Type B pancreatic cell (in vitro differentiated cells): ENCODE measurements at regions not wholly inside any gene's neighbourhood (a gene's known extent, or its start where the extent isn't known, plus 50 kb on each side); places are given as distances from the start of the nearest gene placed in this dataset.

Experiments
- DNase-seq: peaks from one replicate; pipeline ENCODE4 v3.0.0; 2021; ENCODE audit warnings: mixed read lengths; ENCODE audit not compliant: unreplicated experiment; ENCODE audit errors: extremely low spot score
- H3K27ac Mint-ChIP-seq: 2 replicates; pipeline ENCODE4 v1.8.0; 2021; ENCODE audit warnings: mild to moderate bottlenecking, mixed read lengths
- H3K27me3 Mint-ChIP-seq: 2 replicates; pipeline ENCODE4 v1.8.0; 2021; ENCODE audit warnings: mixed read lengths
- H3K36me3 Mint-ChIP-seq: 2 replicates; pipeline ENCODE4 v1.8.0; 2021; ENCODE audit warnings: mixed read lengths
- H3K4me1 Mint-ChIP-seq: one replicate; pipeline ENCODE4 v1.8.0; 2021; ENCODE audit warnings: mixed read lengths; ENCODE audit not compliant: unreplicated experiment
- H3K4me3 Mint-ChIP-seq: 2 replicates; pipeline ENCODE4 v1.8.0; 2021; ENCODE audit warnings: mild to moderate bottlenecking, mixed read lengths
- H3K9me3 Mint-ChIP-seq: 2 replicates; pipeline ENCODE4 v1.8.0; 2021; ENCODE audit warnings: mixed read lengths
- CTCF ChIP-seq: fragments of 200-600 bp; sonication (generic); conservative IDR thresholded peaks from 2 replicates; pipeline ENCODE4 v1.5.0; 2021; ENCODE audit warnings: antibody characterized with exemption, mild to moderate bottlenecking

GRCh38 chr20:60461993-60462392, 503.8 kb downstream of the CDH26 start:
- no peak for TF ChIP-seq CTCF
- no peaks in the 10 kb centered on the region for H3K36me3 Mint-ChIP-seq
- H3K27ac Mint-ChIP-seq, result no peak overlapping the region
- peaks cover 24% of the 10 kb centered on the region for H3K27me3 Mint-ChIP-seq
- H3K4me3 Mint-ChIP-seq, result no peak overlapping the region
- H3K9me3 Mint-ChIP-seq, result no peaks in the 10 kb centered on the region
- no peaks in the 10 kb centered on the region for H3K4me1 Mint-ChIP-seq
- no peak for DNase-seq

- peaks cover 5% of the 10 kb centered on the region for H3K4me1 Mint-ChIP-seq
- H3K9me3 Mint-ChIP-seq, result no peaks in the 10 kb centered on the region
- H3K36me3 Mint-ChIP-seq, result no peaks in the 10 kb centered on the region
- H3K4me3 Mint-ChIP-seq, result no peak overlapping the region
- H3K27ac Mint-ChIP-seq, result no peak overlapping the region
- TF ChIP-seq CTCF, result no peak
- peaks cover 22% of the 10 kb centered on the region for H3K27me3 Mint-ChIP-seq
- DNase-seq, result no peak
Measured at GRCh38 chr20:60463798-60464197, 505.6 kb downstream of the CDH26 start.

GRCh38 chr20:60465439-60465838, 507.2 kb downstream of the CDH26 start:
- TF ChIP-seq CTCF, result no peak
- no peaks in the 10 kb centered on the region for H3K9me3 Mint-ChIP-seq
- no peak for DNase-seq
- peaks cover 23% of the 10 kb centered on the region for H3K27me3 Mint-ChIP-seq
- peaks cover 5% of the 10 kb centered on the region for H3K4me1 Mint-ChIP-seq
- H3K27ac Mint-ChIP-seq, result no peak overlapping the region
- H3K36me3 Mint-ChIP-seq, result no peaks in the 10 kb centered on the region
- no peak overlapping the region for H3K4me3 Mint-ChIP-seq

- DNase-seq, result no peak
- Mint-ChIP-seq H3K9me3 (no peaks in the 10 kb centered on the region), H3K4me1 (peaks cover 5% of the 10 kb centered on the region), H3K27ac (no peak overlapping the region), H3K27me3 (peaks cover 26% of the 10 kb centered on the region), H3K4me3 (no peak overlapping the region), H3K36me3 (no peaks in the 10 kb centered on the region)
- no peak for TF ChIP-seq CTCF
Measured at GRCh38 chr20:60465993-60466686, 507.9 kb downstream of the CDH26 start.

- H3K36me3 Mint-ChIP-seq, result no peaks in the 10 kb centered on the region
- no peak overlapping the region for H3K27ac Mint-ChIP-seq
- no peak for TF ChIP-seq CTCF
Measured at GRCh38 chr20:60466687-60467022, 508.4 kb downstream of the CDH26 start.

GRCh38 chr20:60467078-60467477, 508.9 kb downstream of the CDH26 start:
- Mint-ChIP-seq H3K27me3 (peaks cover 25% of the 10 kb centered on the region), H3K4me3 (no peak overlapping the region), H3K36me3 (no peaks in the 10 kb centered on the region), H3K27ac (no peak overlapping the region), H3K9me3 (no peaks in the 10 kb centered on the region), H3K4me1 (peaks cover 5% of the 10 kb centered on the region)
- no peak for DNase-seq
- no peak for TF ChIP-seq CTCF

More at GRCh38 chr20:60466687-60467022, 508.4 kb downstream of the CDH26 start:
- Mint-ChIP-seq H3K4me1 (peaks cover 5% of the 10 kb centered on the region), H3K4me3 (no peak overlapping the region), H3K27me3 (peaks cover 26% of the 10 kb centered on the region), H3K9me3 (no peaks in the 10 kb centered on the region)
- no peak for DNase-seq
